ENCODE measurements at regions not wholly inside any gene's neighbourhood (a gene's known extent, or its start where the extent isn't known, plus 50 kb on each side); places are given as distances from the start of the nearest gene placed in this dataset.
A peak's percentile ranks its signal among the peaks of the same experiment; 100 is the strongest.

- TF ChIP-seq BHLHE40 (IDR thresholded peaks at IDR 0.05; ENCODE audit: borderline replicate concordance) (no peak), PKNOX1 (IDR thresholded peaks at IDR 0.05) (peak; percentile 78)
Observed at GRCh38 chr13:40344270-40345148, 321.9 kb downstream of the FOXO1 start.
